Fibroblast of the conjunctiva (primary cell): ENCODE measurements at regions not wholly inside any gene's neighbourhood (a gene's known extent, or its start where the extent isn't known, plus 50 kb on each side); places are given as distances from the start of the nearest gene placed in this dataset.
"Not testable (repeated sequence)": the region's sequence is repeated elsewhere in the genome, so short reads cannot be mapped to it uniquely, and the experiment has no call there.

Experiments used
- DNase-seq: peaks from one replicate; pipeline ENCODE4 v3.0.0-alpha.2; 2010; ENCODE audit warnings: low read depth

DNA sequence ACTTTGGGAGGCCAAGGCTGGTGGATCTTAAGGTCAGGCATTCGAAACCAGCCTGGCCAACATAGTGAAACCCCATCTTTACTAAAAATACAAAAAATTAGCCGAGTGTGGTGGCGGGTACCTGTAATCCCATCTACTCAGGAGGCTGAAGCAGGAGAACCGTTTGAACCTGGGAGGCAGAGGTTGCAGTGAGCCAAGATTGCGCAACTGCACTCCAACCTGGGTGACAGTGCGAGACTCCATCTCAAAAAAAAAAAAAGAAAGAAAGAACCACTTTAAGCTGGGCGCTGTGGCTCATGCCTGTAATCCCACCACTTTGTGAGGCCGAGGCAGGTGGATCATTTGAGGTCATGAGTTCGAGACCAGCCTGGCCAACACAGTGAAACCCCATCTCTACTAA lies 119.8 kb upstream of the NETO1 start:
- not testable (repeated sequence) for DNase-seq

DNA sequence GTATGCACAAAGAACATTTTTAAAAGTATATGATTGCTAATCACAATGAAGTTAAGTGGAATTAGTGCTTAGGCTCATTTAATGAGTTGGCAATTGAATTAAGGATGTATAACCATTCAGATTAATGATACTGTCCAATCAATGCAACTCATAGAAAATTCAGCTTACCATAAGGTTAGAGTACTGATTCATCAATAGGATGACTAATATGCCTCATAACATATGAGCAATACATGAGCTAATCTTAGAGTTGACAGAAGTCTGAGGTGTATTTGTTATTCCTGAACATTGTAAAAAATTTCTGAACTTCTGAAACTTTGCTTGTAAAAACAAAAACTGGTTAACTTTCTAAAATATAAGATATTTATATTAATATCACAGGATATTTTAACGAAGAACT lies 118.3 kb upstream of the NETO1 start:
- no peak for DNase-seq

DNA sequence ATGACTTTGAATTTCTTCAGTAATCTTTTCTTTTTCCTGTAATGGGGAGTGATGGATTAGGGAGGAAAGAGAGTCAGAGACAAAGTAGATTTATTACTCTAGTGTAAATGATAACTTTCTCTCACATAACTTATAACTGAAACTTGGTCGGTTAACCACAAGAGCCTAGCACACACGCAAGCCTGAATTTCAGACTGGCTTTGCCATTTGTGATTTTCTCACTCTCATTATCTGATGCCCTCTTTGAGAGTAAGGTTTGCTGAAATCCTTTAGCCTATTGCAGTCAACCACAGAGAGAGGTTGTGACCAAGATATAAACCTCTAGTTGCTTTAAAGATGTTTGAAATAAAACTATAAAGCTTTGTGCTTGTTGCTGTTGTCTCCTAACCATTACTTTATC lies 117.9 kb upstream of the NETO1 start:
- DNase-seq, result no peak

DNA sequence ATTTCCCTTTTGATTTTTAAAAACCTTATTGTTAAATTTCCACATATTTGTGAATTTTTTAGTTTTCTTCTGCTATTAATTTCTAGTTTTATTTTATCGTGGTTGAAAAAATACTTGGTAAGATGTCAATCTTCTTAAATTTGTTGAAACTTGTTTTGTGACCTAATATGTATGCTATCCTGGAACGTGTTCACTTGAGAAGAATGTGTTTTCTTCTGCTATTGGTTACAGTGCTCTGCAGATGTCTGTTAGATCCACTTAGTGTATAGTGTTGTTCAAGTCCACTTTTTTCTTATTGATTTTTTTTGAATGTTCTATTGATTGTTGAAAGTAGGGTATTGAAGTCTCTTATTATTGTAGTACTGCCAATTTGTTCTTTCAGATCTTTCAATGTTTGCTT lies 116.5 kb upstream of the NETO1 start:
- DNase-seq, result no peak

DNA sequence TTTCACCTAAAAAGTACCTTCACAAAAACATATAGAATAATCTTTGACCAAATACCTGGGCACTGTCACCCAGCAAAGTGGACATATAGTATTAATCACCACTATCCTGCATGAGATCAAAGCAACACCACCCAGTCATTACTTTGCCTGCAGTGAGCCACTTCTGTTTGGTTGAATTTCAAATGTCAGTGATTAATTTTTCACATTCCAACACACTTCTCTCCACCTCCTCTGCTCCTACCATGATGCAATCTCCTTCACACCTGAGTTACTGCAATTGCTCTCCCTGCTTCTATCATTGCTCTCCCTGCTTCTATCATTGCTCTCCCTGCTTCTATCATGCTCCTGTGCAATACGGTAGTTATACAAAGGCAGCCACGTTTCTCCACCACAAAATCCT lies 106.1 kb upstream of the NETO1 start:
- DNase-seq, result no peak

DNA sequence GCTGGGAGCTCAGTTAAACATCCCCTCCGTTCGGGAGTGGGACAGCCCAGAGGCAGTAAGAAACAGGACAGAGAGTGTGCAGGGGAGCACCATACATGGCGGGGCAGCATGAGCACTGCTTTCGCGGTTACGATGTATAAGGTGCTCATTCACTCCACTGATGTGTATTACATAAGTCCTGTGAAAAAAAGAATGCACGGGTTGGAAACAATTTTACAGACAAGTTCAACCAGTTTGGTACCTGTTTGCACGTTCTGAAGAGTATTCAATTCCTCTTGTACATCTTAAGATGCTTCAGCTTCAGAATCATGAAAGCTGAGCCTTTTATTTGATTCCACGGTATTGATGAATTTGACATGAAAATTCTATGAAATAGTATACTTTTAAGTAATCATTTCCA lies 97.8 kb upstream of the NETO1 start:
- no peak for DNase-seq

DNA sequence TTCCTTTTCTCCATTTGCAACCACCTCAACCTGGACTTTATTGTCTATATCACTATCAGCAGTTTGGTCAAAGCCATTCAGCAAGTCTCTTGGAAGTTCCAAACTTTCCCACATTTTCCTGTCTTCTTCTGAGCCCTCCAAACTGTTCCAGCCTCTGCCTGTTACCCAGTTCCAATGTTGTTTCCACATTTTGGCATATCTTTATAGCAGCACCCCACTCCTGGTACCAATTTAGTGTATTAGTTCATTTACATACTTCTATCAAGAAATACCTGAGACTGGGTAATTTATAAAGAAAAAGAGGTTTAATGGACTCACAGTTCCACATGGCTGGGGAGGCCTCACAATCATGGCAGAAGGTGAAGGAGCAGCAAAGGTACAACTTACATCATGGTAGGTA lies 90.4 kb upstream of the NETO1 start:
- DNase-seq, result not testable (repeated sequence)

DNA sequence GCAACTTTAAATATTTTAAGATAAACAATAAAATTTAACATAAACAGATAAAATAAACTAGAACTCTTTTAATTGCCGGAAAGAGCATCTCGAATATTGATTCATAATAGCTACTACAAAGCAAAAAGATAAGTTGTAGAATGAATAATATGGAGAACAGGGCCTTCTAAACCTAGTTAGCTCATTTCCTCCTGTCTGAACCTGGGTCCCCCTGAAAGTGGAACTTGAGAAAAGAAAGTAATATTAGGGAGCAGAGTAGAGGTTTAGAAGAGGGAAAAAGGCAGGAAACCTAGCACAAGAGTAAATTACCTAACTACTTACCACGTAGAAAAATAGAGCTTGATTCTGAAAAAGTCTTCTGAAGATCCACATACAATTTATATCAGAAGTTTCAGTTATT lies 80.7 kb upstream of the NETO1 start:
- DNase-seq, result no peak

DNA sequence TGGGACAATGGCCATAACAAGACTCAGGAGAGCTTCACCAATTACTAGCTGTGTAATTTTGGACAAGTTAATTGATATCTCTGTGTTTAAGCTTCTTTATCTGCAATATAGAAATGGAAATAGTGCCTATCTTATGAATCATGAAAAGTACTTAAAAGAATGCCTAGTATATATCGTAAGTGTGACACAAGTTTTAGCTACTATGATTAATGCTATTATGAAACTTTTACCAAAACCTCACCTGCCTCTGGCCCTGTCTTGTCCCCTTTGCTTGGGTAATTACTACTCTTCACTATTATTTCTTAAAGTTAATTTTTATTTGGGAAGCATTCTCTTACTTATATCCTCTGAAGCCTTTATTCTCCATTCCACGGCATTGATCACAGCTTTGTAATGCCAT lies 75.0 kb upstream of the NETO1 start:
- no peak for DNase-seq

DNA sequence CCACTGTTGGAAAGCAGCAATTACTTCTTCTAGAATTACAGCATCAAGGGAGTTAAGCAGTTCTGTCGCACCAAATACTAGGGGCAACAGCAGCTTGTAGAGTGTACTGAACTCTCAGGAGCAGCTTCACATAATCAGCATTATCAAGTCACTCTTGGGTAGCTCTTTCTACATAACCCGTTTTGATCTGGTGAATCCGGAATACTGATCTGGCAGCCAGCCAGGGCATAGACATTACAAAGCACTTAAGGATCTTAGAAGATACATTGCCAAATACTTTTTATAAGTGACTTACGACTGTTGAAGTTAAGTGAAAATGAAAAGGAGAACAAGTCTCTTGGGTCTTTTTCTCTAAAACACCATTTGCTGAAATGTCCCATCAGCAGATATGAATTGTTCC lies 73.2 kb upstream of the NETO1 start:
- no peak for DNase-seq

DNA sequence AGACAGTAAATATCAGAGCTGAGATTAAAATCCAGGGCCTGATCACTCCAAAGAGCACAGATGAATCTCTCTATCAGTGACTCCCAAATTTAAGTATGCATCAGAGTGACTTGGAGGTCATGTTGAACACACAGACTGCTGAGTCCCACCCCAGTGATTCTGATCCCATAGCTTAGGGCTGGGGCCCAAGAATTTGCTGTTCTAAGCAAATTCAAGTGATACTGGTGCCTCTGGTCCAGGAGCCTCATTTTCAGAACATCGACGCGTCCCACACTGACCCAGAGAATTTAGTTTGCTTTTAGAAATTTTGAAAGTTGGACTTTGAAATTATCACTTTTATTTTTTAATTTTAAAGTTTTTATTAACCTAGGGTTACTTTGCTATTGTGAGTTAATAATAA lies 72.7 kb upstream of the NETO1 start:
- no peak for DNase-seq

DNA sequence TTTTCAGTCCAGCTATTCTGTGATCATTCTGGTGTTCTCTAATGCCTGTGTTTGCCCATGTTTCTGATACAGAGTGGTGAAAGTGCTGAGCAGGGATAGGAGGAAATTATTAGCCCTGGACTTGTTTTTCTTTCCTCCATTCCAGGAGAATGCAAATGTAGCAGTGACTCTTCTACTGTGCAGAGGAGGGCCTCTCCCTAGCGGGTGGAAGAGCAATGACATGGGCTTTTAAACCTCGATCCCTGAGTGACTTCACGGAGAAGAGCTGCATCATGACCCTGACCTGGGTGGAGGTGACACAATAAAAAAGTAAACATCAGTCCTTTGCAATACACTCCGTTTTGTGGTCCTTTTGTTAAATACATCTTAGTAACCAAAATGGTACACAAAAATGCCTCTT lies 68.0 kb upstream of the NETO1 start:
- DNase-seq, result no peak

DNA sequence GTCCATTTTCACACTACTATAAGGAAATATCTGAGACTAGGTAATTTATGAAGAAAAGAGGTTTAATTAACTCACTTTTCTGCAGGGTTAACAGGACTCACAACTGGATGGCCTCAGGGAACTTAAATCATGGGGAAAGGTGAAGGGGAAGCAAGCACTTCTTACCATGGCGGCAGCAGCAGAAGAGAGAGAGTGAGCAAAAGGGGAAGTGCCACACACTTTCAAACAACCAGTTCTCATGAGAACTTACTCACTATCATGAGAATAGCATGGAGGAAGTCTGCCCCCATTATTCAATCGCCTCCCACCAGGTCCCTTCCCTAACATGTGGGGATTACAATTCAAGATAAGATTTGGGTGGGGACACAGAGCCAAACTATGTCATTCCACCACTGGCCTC lies 55.1 kb upstream of the NETO1 start:
- no peak for DNase-seq
